NCI-H2227 (cell line): ENCODE measurements at regions not wholly inside any gene's neighbourhood (a gene's known extent, or its start where the extent isn't known, plus 50 kb on each side); places are given as distances from the start of the nearest gene placed in this dataset.

Source experiments
- DNase-seq: peaks from one replicate; lab custom pipeline; 2025; ENCODE audit not compliant: unreplicated experiment; lab: John Stamatoyannopoulos, UW

DNA sequence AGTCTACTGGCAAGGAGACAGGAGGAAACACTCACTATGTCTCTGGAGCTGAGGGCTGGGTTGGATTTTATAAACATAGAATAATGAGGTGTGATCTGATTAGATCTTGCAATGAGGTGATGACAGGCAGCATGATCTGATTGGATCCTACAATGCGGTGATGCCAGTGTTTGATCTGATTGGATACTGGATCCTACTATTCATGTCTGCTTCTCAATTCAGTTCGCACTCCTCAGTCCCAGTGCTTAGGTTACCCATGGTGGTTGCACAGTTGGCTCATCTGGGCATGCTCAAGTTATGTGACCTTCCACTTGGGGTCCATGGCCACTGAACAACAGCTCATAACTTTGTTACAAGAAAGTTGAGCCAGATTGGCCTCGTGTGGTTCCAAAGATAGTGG lies 469.5 kb downstream of the TSHZ3 start:
- no peak for DNase-seq

DNA sequence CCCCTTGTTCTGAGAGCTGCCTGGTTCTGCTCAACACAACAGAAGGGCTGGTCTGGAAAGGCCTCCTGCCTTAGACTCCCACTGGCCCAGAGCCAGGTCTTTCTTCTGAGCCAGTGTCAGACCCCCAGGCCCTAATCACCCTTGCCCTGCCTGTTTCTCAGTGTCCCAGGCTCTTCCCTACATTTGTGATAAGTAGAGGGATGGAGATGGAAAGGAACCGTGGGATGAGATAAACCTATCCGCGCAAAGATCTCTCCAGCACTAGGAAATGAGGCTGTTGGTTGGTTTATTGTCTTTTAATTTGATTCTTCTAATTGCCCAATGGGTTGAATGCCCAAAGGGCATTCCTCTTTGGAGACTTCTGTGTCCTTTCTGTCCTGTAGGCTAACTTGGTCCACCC lies 470.0 kb downstream of the TSHZ3 start:
- no peak for DNase-seq

DNA sequence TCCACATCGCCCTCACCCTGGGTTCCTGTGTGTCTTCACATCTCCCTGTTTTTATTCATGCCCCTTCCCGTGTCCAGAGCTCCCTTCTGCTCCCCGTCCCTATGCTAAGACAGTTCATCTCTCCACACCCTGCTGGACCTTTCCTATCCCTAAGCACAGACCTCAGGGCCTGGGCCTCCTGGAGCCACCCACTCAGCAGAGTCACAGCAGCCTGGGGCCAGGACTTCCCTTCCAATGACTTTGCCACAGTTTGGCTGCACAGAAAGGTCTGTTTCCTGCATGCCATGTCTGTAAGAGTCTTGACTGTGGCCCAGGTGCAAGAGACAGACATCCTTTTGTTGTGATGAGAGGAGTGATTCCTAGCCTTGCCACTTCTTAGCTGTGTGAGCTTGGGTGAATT lies 470.7 kb downstream of the TSHZ3 start:
- DNase-seq: no peak

DNA sequence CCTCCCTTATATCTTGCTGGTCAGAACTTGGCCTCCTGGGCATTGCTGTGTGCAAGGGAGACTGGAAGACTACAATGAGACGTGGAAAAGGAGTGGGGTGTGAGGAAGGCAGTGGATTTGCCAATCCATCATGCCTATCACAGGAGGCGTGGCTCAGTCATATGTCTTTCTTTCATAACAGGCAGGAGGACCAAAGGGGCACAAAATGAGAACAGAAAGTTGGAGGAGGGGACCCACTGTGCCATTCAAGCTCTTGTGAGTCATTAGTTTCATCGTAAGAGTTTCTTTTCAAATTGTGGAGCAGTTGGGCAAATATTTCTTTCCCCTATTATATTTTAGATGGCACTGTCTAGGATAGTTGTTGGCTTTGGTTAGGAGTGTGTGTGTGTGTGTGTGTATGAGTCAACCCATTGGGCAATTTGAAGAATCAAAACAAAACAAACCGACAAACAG lies 471.5 kb downstream of the TSHZ3 start:
- no peak for DNase-seq

DNA sequence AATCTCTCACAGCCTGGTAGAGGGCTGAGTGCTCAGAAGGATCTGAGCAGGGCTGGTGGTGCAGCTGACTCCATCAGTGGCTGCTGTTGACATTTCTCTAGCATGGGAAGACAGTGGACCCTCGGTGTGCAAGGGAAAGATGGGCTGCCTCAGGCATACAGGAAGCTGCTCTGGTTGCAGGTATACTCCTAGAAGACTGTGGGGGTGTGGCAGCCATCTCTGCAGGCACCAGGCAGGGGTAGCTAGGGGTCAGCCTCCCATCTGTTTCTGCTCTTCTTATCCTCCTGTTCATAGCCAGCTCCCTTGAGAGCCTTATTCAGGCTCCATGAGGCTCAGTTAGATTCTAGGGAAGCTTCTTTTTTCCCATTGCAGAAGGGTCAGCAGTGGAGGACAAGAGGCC lies 475.5 kb downstream of the TSHZ3 start:
- DNase-seq: no peak

DNA sequence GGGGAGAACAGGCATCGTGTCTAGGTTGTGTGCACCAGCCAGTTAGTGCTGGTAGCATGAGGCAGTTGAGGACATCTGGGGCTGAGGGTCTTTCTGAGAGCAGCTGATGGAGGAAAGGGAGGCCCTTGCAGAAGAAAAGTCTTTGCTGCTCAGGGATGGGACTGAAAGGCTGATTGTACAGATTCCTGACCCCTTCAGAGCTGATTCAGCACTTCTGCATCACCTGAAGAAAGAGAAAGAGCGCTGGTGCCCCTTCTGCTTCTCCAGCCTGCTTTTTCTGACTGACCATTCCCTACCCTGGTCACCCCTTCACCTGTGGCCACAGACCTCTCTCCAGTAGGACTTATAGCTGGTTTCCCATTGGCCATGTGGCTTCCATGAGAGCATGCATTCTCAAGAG lies 476.2 kb downstream of the TSHZ3 start:
- DNase-seq: no peak

DNA sequence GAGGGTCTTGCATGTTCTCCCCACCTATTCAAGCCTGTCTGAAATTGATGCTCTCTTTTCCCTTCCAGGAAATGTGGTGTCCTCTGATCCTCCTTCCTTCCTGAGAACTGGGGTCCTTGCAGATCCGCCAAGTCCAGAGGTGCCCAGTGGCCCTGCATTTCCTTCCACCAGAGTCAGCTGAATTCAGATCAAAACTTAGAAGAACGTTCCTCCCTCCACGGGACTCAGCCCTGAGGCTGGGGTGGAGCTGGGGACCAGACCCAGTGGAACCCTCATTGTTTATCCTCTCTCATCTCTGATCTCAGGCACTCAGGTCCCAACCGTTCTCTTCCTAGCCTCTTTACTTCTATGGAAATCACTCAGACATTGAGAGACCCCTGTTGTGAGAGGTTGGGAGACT lies 477.3 kb downstream of the TSHZ3 start:
- DNase-seq: no peak

DNA sequence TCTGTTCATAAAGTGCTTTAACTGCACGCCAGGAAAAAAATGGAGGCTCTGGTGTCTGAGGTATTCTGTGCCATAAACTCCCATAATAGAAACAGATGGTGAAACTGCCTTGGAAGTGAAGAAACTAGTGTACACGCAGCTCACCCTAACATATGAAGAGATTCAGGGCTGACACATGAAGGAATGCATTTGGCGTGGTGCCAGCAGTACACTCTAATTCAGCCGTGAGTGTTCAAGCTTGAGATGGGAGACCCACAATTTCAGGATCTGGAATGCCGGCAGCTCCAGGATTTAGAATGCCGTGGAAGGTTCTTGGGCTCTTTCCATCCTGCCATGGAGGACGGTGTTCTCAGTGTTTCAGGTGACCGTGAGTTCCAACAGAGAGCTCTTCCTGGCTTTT lies 478.4 kb downstream of the TSHZ3 start:
- no peak for DNase-seq

DNA sequence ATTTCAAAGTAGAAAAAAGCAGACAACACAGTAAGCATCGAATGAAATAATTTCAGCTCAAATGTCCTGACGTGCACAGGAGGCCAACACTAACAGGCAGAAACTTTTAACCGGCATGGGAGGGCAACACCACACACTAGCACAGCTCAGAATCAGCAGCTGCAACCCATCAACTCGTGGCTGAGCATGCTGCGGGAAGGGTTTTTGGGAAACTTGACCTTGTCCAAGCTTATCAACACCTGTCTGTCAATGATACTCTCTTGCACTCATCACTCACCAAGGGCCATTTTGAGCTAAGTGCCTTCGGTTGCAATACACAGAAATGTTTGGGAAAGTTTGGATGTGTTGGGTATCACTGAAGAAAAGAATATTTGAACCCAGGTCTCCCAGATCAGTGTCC lies 483.7 kb downstream of the TSHZ3 start:
- DNase-seq: no peak

DNA sequence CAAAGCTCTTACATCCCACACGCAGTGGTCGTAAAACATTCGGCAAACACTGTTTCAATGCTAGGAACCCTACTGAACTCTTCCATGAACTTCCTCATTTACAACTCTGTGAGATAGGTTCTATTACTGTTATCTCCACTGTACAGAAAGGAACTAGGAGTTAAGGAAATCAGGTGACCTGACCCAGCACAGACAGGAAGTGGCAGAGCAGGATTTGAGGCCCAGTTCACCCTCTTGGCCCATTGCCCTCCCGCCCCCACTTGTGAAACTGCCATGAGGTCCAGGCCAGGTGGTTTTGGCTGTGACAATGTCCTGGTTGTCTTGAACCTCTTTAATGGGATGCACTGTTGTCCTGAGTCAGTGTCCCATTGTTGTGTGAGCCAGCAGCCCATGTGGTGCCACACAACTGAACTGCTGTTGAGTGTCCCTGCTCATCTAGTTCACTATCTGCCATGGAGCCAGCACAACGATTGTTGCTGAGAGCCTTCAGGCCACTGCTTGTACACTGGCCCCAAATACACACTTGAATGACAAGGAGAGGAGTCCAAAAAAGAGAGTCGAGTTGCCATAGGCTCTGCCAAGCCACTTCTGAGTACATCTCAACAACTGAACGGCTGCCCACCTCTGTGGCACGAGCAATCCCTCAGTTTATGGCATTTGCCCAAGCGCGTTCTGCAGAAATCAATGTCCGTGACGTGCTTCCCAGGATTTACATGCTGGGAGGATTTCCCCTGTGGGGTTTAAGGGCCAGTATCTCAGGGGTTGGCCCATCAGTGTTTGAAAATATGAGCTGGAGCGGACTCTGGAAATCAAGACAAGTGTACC lies 484.6 kb downstream of the TSHZ3 start:
- no peak for DNase-seq

DNA sequence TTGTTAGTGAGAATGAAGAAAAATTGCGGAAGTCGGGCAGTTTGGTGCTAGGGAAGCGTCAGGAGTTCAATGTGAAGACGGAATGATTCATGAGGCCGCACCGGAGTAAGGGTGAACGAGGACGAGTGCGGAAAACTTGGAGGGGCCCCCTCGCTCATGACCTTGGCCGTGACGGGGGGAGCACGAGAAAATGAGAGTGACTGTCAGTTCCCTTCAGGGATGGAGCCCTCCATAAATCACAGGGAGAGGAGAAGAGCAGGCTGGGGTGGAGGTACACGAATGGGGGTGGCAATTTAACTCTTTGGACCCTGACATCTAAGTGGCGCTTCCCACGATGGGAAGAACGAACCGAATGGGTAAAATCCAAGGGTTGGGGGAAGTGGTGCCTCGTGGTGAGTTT lies 486.4 kb downstream of the TSHZ3 start:
- DNase-seq: no peak

DNA sequence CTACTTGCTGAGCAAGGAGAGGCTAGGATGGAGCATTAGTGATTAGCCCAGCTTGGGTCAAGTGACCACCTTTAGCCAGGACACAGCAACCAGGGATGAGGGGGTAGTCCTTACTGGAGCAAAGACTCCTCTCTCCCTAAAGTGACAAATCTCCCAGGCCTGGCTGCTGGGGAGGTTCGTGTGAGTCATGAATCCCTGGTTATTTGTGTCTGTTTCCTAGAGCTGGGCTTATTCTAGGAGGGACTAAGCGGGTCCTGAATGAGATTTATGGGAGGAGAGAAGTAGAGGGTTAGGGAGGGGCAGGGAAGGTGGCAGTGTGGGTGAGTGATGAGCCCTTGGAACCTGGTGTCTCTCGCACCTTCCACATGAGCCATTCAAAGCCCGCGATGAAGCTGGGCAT lies 487.3 kb downstream of the TSHZ3 start:
- DNase-seq: no peak

DNA sequence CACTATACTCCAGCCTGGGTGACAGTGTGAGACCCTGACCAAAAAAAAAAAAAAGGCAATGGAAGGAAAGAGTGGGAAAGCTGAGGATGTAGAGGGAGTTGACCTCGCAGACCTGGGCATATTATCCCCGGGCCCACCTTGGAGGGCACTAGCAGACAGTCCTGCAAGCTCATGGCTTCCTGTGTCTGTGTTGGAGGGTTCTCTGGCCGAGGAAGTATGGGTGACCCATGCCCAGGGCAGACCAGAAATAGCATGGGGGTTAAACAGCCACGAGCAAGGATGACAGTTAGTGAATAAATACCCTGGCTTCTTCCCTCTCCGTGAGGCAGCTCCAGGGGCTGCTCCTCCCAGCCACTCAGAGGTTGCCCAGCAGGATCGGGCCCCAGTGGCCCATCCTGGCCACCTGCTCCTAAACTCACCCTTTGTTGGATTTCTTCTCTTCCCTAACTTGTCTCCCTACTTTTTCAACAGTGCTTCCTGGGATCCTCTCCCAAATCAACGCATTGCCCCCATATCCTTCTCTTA lies 485.8 kb downstream of the ZNF536 start:
- no peak for DNase-seq

DNA sequence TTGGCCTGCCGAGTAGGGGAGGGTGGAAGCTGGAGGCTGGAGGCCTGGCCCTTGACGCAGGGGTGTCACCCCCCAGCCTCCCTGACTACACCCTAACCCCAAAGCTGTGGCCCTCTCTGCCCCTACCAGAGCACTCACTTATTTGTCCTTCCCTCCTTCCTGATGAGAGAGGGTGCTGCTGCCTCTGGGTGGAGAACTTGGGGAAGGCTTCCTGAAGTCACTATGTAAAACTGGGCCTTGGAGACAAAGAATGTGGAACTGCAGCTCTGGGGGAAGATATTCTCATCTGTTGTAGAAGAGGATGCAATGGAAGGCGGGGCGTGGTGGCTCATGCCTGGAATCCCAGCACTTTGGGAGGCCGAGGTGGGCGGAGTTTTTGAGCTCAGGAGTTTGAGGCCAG lies 485.2 kb downstream of the ZNF536 start:
- DNase-seq: no peak

DNA sequence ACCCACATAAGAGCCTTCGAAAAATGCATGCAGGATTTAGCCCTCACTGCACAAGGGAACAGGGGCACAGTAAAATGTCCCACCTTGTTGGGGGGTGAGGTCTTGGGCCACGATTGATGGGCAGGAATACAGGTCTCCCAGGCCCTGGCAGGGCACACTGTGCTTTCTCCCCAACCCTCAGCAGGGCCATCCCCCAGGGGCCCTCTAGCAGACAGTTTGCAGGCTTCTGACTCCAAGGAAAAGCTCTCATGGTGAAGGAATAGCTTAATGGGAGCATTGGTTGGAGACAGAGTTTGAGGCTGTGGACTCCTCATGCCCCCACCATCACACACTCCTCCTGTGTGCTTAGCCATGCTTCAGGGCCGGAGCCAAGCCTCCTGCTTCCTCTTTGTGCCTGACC lies 484.6 kb downstream of the ZNF536 start:
- no peak for DNase-seq

DNA sequence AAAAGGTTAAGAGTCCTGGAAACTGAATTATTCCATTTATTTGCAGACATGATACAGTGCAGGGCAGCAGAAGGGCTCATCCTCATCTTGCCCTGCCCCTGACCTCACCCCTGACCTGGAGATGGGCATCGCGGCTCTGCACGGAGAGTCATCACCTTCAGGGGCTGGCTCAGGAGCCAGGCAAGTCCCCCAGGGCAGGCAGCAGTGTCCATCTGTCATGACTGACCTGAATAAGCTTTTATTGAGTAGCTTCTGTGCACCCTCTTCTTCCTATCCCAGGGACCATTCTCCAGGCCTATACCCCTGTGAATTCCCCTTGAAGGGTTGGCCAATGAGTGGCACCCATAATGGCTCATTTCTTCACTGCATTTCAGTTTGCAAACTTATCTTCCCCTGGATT lies 484.2 kb downstream of the ZNF536 start:
- DNase-seq: no peak

DNA sequence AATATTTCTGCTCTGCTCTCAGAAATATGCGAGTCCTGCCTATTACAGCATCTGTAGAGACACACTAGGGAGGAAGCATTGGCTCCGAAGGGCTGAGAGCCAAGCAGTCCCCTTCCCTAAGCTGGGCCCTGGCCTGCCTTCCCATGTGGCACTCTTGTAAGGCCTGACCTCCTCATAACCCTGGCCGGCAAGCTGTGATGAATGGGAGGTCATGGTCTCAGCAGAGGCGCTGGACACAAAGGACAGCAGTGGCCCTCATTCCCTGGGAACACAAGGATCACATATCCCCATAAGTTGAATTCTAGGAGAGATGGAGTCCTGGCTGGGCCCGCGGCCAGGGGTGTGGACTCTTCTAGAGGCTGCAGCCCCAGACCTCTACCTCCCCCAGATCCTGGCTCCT lies 483.3 kb downstream of the ZNF536 start:
- no peak for DNase-seq

DNA sequence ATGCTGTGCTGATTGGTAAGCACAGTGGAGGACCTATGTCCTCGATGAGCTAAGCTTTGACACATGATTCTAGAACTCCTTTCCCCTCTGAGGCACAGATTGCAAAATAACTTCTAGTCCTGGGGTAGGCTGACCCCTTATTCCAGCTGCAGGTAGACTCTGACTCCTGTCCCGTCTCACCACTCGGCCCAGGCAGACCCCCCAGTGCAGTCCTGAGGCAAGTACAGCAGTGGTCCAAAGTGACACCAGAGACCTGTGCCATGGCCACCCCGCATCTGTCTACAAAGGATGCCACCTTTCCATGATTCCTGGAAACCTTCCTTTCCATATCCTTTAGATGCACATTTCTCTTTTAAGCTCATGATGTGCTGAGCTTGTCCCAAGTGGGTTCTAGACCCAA lies 482.5 kb downstream of the ZNF536 start:
- no peak for DNase-seq

DNA sequence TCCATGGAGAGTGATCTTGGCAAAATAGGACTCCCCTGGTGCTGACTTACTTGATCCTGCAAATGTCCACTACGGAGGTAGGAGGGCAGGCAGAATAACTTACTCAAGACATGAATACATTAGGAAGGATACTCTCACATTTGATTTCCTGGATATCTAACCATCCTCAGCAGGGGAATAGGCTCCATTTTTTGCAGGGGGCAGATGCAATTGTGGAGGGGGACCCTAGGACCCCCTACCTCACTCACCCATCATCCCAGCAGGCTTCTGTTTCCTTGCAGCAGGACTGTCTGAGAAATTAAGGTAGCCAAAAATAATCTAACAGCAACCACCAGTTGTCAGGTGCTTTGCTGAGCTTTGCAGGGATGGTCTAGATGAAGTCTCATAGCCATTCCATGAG lies 482.0 kb downstream of the ZNF536 start:
- no peak for DNase-seq

DNA sequence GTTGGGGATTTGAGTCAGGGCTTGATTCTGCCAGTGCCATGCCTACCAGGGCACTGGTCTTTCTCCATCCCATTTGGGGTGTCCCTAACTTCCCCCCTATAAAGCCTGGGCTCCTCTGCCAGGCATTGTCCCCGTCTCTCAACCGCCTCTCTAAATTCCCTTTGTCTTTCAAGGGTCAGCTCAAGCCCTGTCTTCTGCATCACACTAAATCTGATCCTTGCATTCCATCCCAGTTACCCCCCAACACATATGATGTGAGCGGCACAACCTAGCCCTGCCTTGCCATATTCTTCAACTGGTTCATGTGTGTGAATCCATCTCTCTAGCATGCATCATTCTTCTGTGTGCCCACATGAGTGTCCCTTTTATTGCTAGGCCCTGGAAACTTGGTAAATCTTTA lies 480.9 kb downstream of the ZNF536 start:
- DNase-seq: no peak

DNA sequence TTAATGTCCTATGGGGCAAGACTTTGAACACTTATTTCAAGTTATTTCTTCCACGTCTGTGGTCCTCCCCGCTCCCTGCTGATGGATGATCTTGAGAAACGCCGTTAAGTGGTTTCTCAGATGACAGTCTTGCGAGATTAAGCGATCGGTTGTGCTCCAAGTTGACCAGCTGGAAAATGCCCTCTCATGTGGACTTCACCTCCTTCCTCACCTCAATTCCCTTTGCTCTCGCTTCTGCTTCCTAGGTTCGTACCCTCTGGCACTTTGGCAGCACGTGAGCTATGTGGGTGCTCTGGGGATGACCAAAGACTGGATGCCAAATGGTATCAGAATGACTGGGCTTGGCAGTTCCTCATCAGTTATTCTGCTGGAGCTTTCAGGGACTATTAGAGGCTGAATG lies 480.0 kb downstream of the ZNF536 start:
- DNase-seq: no peak

DNA sequence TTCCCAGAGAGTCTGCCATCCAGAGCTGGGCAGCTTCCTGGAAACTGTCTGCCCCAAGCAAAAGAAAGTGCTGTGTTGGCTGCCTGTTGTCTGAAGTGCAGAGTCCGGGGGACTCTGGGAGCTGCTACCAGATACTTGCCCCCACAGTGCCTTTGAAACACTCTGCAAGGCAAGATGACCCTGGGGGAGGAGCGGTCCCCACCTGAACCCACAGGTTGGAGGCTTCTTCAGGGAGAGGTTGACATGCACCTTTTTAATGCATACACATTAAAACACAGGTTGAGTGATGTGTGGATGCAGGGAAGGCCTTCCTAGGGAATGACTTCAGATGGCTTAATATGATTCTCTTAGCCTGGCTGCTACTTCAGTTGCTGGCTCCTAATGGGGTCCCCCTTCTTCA lies 479.5 kb downstream of the ZNF536 start:
- no peak for DNase-seq
